Activated CD8-positive, alpha-beta T cell treated with anti-CD3 and anti-CD28 coated beads, Interleukin-2, amount 10 ng/mL, durations not matched to agents 7 days and 5 days (primary cell): ENCODE measurements at regions not wholly inside any gene's neighbourhood (a gene's known extent, or its start where the extent isn't known, plus 50 kb on each side); places are given as distances from the start of the nearest gene placed in this dataset.

Experiments
- ATAC-seq: fragments of 150-1000 bp; cut with Tn5 transposase; one replicate; pipeline ENCODE4 v1.10.0; 2021; ENCODE audit warnings: moderate library complexity
- CTCF ChIA-PET: fragments of 350-600 bp; sonication (Branson Sonifier 250); formaldehyde crosslinking; loops from one replicate; lab custom pipeline; 2021; ENCODE audit warnings: antibody characterized with exemption; lab: Charles Lee
- POLR2A ChIA-PET: fragments of 350-600 bp; sonication (Branson Sonifier 250); formaldehyde crosslinking; loops from one replicate; lab custom pipeline; 2021; ENCODE audit warnings: antibody characterized with exemption; lab: Charles Lee
- DNase-seq: peaks from one replicate; pipeline ENCODE4 v3.0.0-alpha.2; 2020
- H3K27ac Mint-ChIP-seq: one replicate; pipeline ENCODE4 v1.8.0; 2021; ENCODE audit warnings: mild to moderate bottlenecking, mixed read lengths
- H3K27me3 Mint-ChIP-seq: one replicate; pipeline ENCODE4 v1.8.0; 2021; ENCODE audit warnings: low read depth, mixed read lengths
- H3K36me3 Mint-ChIP-seq: one replicate; pipeline ENCODE4 v1.8.0; 2021; ENCODE audit warnings: low read depth, mixed read lengths
- H3K4me1 Mint-ChIP-seq: one replicate; pipeline ENCODE4 v1.8.0; 2021; ENCODE audit warnings: low read depth, mixed read lengths
- H3K4me3 Mint-ChIP-seq: one replicate; pipeline ENCODE4 v1.8.0; 2021; ENCODE audit warnings: mild to moderate bottlenecking, mixed read lengths
- H3K9me3 Mint-ChIP-seq: one replicate; pipeline ENCODE4 v1.8.0; 2022; ENCODE audit warnings: mixed read lengths; ENCODE audit not compliant: insufficient read depth

DNA sequence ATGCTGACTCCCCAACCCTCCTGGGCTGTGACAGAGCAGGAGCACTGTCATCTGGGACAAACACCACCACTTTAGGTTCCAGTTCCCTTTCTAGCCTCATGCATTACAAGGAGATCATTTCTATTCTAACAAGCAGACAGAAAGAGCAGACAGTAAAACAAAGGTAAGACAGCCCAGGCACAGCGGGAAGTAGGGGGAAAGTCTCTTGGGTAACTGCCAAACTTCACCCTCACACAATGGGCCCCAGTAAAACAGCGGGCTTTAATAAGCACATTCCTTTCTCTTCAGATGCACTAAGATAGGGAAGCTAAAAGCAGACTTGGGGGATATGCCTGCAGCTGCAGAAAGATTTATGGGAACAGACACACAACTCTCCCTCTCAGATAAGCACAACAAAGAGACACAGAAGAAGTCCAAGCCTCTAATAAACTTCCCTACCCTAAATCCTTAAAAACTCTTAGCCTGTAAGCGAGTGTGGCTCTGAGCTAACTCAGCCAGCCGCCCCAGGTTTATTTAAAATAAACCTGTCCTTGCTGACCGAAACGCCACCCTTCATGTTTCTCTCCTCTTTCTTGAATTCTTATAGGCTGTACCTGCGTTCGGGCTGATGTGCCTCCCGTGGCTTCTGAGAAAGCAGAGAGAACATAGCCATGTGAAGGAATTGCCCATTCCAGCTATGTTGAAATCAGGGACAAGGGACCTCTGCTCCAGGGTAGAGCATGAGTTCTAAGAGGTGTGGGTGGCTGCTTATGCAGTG is 726.8 kb upstream of the DDX18 start:
- Mint-ChIP-seq H3K4me3 (no peak overlapping the region), H3K9me3 (peaks cover 3% of the 10 kb centered on the region)
- no peak for ATAC-seq

DNA sequence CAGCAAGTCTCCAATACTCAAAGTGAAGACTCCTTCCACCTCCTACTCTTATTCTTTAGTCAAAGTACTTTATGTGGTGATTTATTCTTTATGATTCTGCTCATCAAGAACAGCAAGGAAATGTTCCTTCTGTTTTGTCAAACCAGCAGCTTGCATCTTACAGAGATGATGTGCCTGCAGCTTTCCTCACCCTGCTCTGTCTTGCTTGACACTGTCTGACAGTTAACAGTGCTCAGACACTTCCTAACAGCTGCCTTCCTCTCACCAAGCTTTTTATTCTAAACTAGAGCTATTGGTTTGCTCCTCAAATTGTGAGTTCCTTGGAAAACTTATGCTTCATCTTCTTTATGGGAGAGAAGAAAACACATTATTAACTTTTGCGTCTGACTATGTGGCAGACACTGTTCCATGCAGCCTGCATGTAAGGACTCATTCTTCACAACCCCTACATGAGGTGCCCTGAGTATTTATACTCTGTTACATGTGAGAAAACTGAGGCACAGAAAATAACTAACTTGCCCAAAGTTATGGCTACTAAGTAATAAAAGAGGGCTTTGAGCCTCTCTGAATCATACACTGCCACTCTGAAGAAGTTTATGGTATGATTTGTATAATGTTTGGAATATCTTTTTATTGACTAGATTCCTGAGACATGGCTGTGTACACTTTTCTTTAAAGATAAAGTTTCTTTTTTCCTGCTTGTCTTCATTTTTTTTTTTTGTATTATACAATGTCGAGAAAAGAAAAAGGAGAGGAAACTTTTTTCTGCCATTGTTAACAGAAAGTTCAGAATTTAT is 723.3 kb upstream of the DDX18 start:
- H3K9me3 Mint-ChIP-seq: peaks cover 6% of the 10 kb centered on the region

More for the DNA sequence above, 726.8 kb upstream of the DDX18 start:
- POLR2A ChIA-PET: no interaction called here
- CTCF ChIA-PET: no interaction called here
- H3K27me3 Mint-ChIP-seq: no peaks in the 10 kb centered on the region
- no peaks in the 10 kb centered on the region for H3K36me3 Mint-ChIP-seq
- H3K27ac Mint-ChIP-seq: no peak overlapping the region
- H3K4me1 Mint-ChIP-seq: no peaks in the 10 kb centered on the region
- no peak for DNase-seq

DNA sequence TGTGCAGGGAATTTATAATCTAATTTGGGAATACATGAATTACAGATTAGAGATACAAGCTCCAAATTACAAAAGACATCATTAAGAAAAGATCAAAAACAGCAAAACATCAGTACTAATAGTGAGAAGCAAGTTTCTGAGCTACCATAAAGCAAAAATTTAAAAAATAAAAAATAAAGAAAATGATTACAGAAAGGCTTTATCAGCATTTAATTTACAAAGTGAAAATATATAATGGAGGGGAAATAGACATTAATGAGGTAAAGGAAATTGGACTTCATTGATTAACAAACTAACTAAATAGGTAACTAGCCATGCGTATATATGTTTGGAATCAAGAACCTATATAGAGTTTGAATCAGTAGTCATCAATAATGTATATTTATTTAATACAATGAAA is 712.9 kb upstream of the DDX18 start:
- no peaks in the 10 kb centered on the region for H3K36me3 Mint-ChIP-seq
- H3K9me3 Mint-ChIP-seq: peaks cover 20% of the 10 kb centered on the region
- no peaks in the 10 kb centered on the region for H3K4me1 Mint-ChIP-seq
- H3K27me3 Mint-ChIP-seq: no peaks in the 10 kb centered on the region
- H3K4me3 Mint-ChIP-seq: no peak overlapping the region
- no peak for ATAC-seq
- DNase-seq: no peak
- ChIA-PET CTCF (no interaction called here), POLR2A (no interaction called here)
- H3K27ac Mint-ChIP-seq: no peak overlapping the region

More for the DNA sequence above, 723.3 kb upstream of the DDX18 start:
- no peak overlapping the region for H3K4me3 Mint-ChIP-seq
- ATAC-seq (no peak), DNase-seq (no peak)
- CTCF ChIA-PET: no interaction called here
- no peaks in the 10 kb centered on the region for H3K27me3 Mint-ChIP-seq
- POLR2A ChIA-PET: no interaction called here
- no peaks in the 10 kb centered on the region for H3K36me3 Mint-ChIP-seq
- no peaks in the 10 kb centered on the region for H3K4me1 Mint-ChIP-seq
- H3K27ac Mint-ChIP-seq: no peak overlapping the region

DNA sequence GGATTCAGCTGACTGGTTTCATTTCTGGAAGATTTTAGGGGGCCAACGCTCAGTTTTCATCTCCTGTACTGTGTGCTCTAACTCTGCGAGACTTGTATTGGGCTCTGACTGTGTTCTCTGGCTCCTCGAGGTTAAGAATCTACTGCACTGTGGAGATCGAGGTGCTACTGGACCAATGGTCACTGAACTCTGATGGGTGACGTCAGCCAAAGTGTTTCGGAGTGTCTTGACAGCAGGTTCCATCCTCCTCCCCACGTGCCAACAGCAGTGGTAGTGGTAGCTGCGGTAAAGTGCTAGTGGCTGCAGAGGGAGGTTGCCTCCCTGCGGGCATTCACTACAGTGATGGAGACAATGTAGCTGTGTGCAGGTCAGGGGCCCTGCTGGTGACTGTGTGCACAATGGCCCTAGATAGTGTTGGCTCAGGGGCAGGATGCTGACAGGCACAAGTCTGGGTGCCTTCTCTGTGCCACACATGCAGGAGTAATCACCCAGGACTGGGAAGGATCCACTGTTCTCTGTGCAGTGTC is 705.7 kb upstream of the DDX18 start:
- no peaks in the 10 kb centered on the region for H3K36me3 Mint-ChIP-seq
- ChIA-PET POLR2A (no interaction called here), CTCF (no interaction called here)
- no peak for DNase-seq
- no peak overlapping the region for H3K27ac Mint-ChIP-seq
- H3K4me3 Mint-ChIP-seq: no peak overlapping the region
- H3K27me3 Mint-ChIP-seq: no peaks in the 10 kb centered on the region
- ATAC-seq: no peak
- H3K9me3 Mint-ChIP-seq: peaks cover 31% of the 10 kb centered on the region
- no peaks in the 10 kb centered on the region for H3K4me1 Mint-ChIP-seq

DNA sequence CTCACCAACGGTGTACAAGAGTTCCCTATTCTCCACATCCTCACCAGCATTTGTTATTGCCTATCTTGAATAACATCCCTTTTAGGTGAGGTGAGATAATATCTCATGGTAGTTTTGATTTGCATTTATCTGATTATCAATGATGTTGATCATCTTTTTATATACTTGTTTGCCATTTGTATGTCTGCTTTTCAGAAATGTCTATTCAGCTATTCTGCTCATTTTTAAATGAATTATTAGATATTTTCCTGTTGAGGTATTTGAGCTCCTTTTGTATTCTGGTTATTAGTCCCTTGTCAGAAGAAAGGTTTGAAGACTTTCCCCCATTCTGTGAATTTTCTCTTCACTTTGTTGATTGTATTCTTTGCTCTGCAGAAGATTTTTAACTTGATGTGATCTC is 695.5 kb upstream of the DDX18 start:
- ChIA-PET CTCF (no interaction called here), POLR2A (no interaction called here)
- no peak overlapping the region for H3K4me3 Mint-ChIP-seq
- H3K36me3 Mint-ChIP-seq: no peaks in the 10 kb centered on the region
- DNase-seq: no peak
- no peaks in the 10 kb centered on the region for H3K27me3 Mint-ChIP-seq
- no peak overlapping the region for H3K27ac Mint-ChIP-seq
- H3K9me3 Mint-ChIP-seq: peaks cover 7% of the 10 kb centered on the region
- no peak for ATAC-seq
- no peaks in the 10 kb centered on the region for H3K4me1 Mint-ChIP-seq

DNA sequence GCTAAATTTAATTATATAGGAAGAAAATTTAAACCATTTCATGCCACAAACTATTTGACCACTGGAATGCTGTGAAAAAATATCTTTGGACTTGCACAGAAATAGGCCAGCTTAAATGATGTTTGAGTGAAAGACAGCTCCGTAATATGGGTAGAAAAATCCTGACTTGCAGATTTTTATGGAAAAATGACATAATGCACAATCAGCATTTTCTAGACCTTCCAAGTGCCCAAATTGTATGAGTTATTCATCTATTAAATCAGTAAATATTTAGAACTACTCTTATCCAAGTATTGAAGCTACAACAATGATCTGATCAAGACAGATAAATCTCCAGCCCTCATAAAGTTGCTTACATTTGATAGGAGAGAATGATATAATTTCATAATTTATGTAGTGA is 691.1 kb upstream of the DDX18 start:
- no peak overlapping the region for H3K27ac Mint-ChIP-seq
- no peak overlapping the region for H3K4me3 Mint-ChIP-seq
- H3K9me3 Mint-ChIP-seq: peaks cover 7% of the 10 kb centered on the region
- ATAC-seq (no peak), DNase-seq (no peak)
- H3K27me3 Mint-ChIP-seq: no peaks in the 10 kb centered on the region
- CTCF ChIA-PET: no interaction called here
- no peaks in the 10 kb centered on the region for H3K36me3 Mint-ChIP-seq
- H3K4me1 Mint-ChIP-seq: no peaks in the 10 kb centered on the region
- POLR2A ChIA-PET: no interaction called here

DNA sequence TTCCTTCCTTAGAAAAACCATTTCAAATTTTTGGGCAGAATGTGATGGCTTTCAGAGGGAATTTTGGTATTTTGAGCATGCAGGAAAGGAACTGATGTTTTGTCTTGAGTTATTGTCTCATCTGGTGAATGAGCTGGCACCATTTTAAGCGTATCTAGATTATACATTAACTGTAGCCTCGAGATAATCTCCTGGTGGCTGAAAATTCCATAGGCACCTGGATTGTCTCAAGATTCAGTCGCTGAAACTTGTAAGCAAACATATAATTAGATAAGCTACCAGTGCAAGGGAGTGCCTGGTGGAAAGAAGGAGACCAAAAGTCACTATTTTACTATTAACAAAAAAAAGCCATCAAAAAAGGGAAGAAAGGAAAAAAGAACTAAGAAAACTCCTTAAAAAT is 687.8 kb upstream of the DDX18 start:
- POLR2A ChIA-PET: no interaction called here
- CTCF ChIA-PET: no interaction called here
- Mint-ChIP-seq H3K36me3 (no peaks in the 10 kb centered on the region), H3K27me3 (no peaks in the 10 kb centered on the region), H3K4me1 (no peaks in the 10 kb centered on the region), H3K9me3 (peaks cover 15% of the 10 kb centered on the region), H3K4me3 (no peak overlapping the region), H3K27ac (no peak overlapping the region)
- ATAC-seq (no peak), DNase-seq (no peak)

DNA sequence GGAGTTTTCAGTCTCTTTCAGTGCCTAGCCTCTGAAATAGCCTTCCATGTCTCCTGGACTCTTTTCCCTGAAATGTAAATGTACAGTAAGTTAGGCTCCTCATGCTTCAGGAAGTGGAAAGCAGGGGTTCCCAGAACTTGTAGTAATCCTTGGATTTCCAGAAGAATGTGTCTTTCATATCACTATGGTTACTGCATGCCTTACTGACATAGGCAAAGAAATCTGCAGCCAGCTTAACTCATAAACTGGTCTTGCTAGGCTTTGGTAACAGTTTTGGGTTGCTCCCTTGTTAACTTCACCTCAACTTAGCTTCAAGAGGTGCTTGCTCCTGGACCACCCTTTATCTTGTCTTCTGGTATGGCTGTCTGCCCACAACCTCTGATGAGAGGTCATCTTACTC is 686.8 kb upstream of the DDX18 start:
- H3K36me3 Mint-ChIP-seq: no peaks in the 10 kb centered on the region
- DNase-seq: no peak
- no peaks in the 10 kb centered on the region for H3K4me1 Mint-ChIP-seq
- H3K9me3 Mint-ChIP-seq: peaks cover 15% of the 10 kb centered on the region
- POLR2A ChIA-PET: no interaction called here
- no peak for ATAC-seq
- no peak overlapping the region for H3K4me3 Mint-ChIP-seq
- no peak overlapping the region for H3K27ac Mint-ChIP-seq
- H3K27me3 Mint-ChIP-seq: no peaks in the 10 kb centered on the region
- CTCF ChIA-PET: no interaction called here

DNA sequence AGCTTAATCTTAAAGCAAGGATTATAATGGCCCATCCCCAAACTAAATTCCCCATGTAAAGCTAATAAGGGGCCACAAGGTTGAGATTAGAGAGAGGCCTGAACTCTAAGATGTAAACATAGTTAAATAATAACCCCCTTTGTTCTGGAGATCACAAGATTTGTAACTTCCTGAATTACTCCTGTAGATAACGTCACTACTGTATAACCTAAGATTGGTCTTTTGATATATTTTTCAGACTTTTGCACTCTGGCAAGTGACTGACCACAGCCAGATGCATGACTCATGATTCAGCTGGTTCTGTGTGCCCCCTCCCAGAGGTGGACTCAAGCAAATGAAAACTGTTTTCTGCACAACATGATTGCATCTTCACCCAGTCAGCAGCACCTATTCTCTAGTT is 686.0 kb upstream of the DDX18 start:
- no peak overlapping the region for H3K27ac Mint-ChIP-seq
- DNase-seq (no peak), ATAC-seq (no peak)
- no peak overlapping the region for H3K4me3 Mint-ChIP-seq
- CTCF ChIA-PET: no interaction called here
- POLR2A ChIA-PET: no interaction called here
- H3K36me3 Mint-ChIP-seq: no peaks in the 10 kb centered on the region
- peaks cover 13% of the 10 kb centered on the region for H3K9me3 Mint-ChIP-seq
- H3K4me1 Mint-ChIP-seq: no peaks in the 10 kb centered on the region
- H3K27me3 Mint-ChIP-seq: no peaks in the 10 kb centered on the region

DNA sequence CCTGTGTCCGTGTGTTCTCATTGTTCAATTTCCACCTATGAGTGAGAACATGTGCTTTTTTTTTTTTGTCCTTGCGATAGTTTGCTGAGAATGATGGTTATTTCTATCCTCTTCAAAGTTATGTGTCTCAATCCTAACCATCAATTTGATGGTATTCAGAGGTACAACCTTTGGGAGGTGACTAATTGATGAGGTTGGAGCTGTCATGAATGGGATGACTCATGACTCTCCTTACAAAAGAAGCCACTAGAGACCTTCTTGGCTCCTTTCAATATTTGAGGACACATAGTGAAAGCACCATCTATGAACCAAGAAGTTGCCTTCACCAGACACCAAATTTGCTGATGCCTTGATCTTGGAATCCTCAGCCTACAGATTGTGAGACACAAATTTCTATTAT is 677.1 kb upstream of the DDX18 start:
- Mint-ChIP-seq H3K9me3 (peaks cover 4% of the 10 kb centered on the region), H3K36me3 (no peaks in the 10 kb centered on the region), H3K27ac (no peak overlapping the region), H3K4me1 (no peaks in the 10 kb centered on the region), H3K4me3 (no peak overlapping the region), H3K27me3 (no peaks in the 10 kb centered on the region)
- no peak for DNase-seq
- no peak for ATAC-seq
- CTCF ChIA-PET: no interaction called here
- POLR2A ChIA-PET: no interaction called here

DNA sequence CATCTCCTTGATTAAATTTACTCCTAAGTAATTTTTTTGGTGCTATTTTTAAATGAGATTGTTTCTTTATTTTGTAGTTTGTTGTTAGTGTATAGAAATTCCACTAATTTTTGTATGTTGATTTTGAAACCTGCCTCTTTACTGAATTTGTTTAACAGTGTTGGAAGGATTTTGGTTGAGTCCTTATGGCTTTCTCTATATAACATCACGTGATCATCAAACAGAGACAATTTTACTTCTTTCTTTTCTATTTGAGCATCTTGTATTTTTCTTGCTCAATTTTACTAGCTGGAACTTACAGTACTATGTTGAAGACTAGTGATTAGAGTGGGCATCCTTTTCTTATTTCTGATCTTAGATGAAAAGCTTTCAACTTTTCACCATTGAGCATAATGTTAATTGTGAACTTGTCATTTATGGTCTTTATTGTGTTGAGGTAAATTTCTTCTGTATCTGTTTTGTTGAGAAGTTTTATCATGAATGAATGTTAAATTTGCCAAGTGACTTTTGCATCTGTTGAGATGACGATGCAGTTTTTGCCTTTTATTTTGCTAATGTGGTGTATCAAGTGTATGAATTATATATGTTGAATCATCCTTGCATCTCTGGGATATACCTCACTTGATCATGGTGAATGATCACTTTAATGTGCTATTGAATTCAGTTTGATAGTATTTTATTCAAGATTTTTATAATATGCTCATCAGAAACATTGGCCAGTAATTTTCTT is 645.3 kb upstream of the DDX18 start:
- peaks cover 23% of the 10 kb centered on the region for H3K9me3 Mint-ChIP-seq
- H3K27ac Mint-ChIP-seq: no peak overlapping the region
- ATAC-seq: no peak
- H3K4me3 Mint-ChIP-seq: no peak overlapping the region
- no peaks in the 10 kb centered on the region for H3K4me1 Mint-ChIP-seq
- CTCF ChIA-PET: no interaction called here
- POLR2A ChIA-PET: no interaction called here
- H3K27me3 Mint-ChIP-seq: no peaks in the 10 kb centered on the region
- H3K36me3 Mint-ChIP-seq: no peaks in the 10 kb centered on the region
- DNase-seq: no peak

DNA sequence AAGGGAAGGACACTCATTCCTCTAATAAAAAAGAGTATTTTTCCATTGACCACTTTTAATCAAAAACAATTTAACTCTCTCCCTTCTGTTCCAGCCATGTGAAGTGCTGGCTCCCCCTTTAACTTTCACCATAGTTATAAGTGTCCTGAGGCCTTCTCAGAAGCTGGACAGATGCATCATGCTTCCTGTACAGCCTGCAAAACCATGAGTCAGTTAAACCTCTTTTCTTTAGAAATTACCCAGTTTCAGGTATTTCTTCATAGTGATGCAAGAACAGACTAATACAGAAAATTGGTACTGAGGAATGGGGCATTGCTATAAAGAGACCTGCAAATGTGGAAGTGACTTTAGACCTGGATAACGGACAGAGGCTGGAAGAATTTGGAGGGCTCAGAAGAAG is 643.6 kb upstream of the DDX18 start:
- Mint-ChIP-seq H3K27ac (no peak overlapping the region), H3K36me3 (no peaks in the 10 kb centered on the region), H3K27me3 (no peaks in the 10 kb centered on the region), H3K4me3 (no peak overlapping the region), H3K9me3 (peaks cover 19% of the 10 kb centered on the region), H3K4me1 (no peaks in the 10 kb centered on the region)
- POLR2A ChIA-PET: no interaction called here
- ATAC-seq (no peak), DNase-seq (no peak)
- CTCF ChIA-PET: interaction anchor here (1.1 kb wide), 1 partner anchor 12 kb away, joined by 3 read pairs; no protein-coding TSS in a partner anchor
